ENCODE measurements at regions not wholly inside any gene's neighbourhood (a gene's known extent, or its start where the extent isn't known, plus 50 kb on each side); places are given as distances from the start of the nearest gene placed in this dataset.

DNA sequence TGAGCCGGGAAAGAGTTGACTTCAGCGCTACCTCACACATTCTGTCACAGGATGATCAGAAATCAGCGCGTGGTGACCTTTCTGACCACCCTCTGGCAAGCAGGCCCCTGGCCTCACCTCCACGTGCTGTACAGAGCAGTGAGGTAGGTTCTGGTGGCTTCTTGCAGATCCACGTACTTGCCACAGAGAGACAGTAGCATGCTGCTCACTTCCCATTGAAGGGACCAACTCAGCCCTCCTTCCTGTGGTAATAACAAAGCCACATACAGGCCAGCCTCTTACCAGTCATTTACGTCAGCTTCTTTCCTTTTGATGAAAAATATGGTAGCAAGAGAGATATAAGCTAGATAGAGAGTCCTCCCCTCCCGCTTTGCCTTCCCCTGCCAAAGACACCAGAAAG is 200.7 kb downstream of the CHRM3 start:
- no peak overlapping the region for H3K4me3 ChIP-seq (ENCODE audit: low read depth, low read length)
- TF ChIP-seq, protein P1, sequence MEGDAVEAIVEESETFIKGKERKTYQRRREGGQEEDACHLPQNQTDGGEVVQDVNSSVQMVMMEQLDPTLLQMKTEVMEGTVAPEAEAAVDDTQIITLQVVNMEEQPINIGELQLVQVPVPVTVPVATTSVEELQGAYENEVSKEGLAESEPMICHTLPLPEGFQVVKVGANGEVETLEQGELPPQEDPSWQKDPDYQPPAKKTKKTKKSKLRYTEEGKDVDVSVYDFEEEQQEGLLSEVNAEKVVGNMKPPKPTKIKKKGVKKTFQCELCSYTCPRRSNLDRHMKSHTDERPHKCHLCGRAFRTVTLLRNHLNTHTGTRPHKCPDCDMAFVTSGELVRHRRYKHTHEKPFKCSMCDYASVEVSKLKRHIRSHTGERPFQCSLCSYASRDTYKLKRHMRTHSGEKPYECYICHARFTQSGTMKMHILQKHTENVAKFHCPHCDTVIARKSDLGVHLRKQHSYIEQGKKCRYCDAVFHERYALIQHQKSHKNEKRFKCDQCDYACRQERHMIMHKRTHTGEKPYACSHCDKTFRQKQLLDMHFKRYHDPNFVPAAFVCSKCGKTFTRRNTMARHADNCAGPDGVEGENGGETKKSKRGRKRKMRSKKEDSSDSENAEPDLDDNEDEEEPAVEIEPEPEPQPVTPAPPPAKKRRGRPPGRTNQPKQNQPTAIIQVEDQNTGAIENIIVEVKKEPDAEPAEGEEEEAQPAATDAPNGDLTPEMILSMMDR (IDR thresholded peaks at IDR 0.05; ENCODE audit: borderline replicate concordance, insufficient read depth, low read depth, low read length) = no peak

DNA sequence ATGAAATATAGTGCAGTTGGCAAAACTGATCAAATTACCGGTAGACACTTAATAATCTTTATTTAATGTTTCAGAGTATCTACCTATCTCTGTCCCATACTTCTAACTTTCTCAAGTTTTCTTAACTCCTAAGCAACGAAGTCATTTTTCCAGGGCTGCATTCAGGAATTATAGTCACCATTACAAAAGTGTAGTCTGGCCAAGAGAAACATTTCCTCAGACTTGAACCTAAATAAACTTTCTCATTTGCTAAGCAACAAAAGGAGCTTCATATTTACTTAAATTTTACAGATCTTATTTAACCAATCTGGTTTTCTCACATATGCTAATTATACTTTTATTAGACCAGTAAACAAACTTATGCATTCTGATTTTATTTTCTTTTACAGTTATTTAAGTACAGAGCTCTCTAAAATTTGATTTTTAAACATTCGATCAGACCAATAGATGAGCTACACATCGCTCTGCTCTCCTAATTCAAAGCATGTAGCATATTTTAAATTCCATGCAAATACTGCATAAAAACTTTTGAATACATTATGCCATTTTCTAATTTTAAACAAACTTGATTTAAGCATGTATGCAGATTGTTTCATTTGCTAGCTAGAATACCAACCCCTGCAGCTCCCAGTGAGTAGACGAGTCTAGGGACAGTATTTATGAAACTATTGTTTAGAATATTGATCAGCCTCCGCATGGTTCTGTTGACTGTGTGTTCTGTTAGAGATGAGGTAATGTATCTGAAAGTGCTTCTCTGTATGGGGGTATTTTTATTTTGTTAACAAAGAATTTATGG is 201.4 kb downstream of the CHRM3 start:
- no peak overlapping the region for H3K4me3 ChIP-seq (ENCODE audit: low read depth, low read length)
- TF ChIP-seq, protein P1 (IDR thresholded peaks at IDR 0.05; ENCODE audit: borderline replicate concordance, insufficient read depth, low read depth, low read length) = no peak

DNA sequence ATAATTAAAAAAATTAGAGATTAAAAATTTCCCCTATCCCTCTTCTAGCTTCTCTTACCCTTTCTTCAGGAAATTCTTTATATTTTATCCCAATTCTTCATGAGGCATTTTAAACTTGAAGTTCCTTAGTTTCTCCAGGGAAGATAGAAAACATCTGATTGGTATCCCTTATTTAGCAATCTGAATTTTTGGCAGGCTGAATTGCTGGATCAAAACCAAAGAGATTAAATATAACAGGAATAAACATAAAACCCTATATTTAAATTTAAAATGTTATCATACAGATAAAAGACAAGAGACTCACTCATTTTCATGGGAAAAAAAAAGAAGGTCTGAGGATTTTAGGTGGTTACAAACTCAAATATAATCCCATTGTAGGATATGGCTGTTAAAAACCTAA is 204.2 kb downstream of the CHRM3 start:
- TF ChIP-seq, protein P1 (IDR thresholded peaks at IDR 0.05; ENCODE audit: borderline replicate concordance, insufficient read depth, low read depth, low read length) = no peak
- no peak overlapping the region for H3K4me3 ChIP-seq (ENCODE audit: low read depth, low read length)

DNA sequence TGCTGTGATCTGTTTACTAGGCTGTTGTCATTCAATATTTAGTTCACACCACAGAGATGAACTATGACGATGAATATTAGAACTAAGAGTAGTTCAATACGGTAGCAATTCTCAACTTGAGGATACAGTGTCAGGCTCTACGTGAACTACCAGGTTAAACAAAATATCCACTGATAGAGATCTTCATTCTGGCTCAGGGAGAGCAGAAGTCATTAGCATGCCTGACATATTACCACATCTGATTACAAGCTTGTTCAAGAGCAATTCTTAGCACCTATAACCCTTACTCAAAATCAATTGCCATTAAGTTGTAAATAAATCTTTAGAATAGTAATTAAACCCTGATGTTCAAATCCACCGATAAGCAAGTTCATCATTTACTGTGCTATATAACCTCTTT is 207.2 kb downstream of the CHRM3 start:
- TF ChIP-seq, protein P1 (IDR thresholded peaks at IDR 0.05; ENCODE audit: borderline replicate concordance, insufficient read depth, low read depth, low read length) = no peak
- no peak overlapping the region for H3K4me3 ChIP-seq (ENCODE audit: low read depth, low read length)

DNA sequence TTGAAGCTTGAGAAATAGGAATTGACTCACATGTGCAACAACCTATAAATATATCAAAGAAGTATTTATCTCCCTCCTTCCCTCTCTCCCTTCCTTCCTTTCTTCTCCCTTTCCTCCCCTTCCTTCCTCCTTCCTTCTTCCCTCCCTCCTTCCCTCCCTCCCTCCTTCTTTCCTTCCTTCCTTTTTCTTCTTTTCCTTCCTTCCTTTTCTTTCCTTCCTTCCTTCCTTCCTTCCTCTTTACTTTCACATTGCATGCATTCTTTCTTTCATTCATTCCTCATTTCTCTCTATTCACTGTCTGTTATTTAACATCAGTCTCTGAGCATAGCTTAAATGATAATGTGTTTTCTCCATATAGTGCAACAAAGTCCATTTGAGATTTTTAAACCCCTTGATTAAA is 214.2 kb downstream of the CHRM3 start:
- TF ChIP-seq, protein P1 (IDR thresholded peaks at IDR 0.05; ENCODE audit: borderline replicate concordance, insufficient read depth, low read depth, low read length) = no peak
- H3K4me3 ChIP-seq (ENCODE audit: low read depth, low read length) = no peak overlapping the region

DNA sequence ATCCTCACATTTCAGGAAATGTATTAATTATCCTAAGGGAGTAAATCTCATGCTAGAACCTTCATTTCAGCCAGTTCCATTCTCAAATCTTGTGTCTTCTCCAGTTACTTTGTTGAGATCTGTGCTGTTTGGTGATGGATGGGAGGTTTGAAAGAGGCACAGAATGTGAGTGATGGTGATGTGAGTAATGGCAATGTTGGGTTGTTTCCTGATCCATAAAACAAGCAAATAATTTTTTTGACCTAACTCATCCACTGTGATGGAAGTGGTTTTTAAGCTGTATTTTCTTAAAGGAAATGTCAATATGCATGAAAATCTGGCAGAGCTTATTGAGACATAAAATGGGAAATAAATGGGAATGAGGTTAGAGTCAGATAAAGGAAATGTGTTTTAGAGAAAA is 214.7 kb downstream of the CHRM3 start:
- no peak overlapping the region for H3K4me3 ChIP-seq (ENCODE audit: low read depth, low read length)
- TF ChIP-seq, protein P1 (IDR thresholded peaks at IDR 0.05; ENCODE audit: borderline replicate concordance, insufficient read depth, low read depth, low read length) = no peak

DNA sequence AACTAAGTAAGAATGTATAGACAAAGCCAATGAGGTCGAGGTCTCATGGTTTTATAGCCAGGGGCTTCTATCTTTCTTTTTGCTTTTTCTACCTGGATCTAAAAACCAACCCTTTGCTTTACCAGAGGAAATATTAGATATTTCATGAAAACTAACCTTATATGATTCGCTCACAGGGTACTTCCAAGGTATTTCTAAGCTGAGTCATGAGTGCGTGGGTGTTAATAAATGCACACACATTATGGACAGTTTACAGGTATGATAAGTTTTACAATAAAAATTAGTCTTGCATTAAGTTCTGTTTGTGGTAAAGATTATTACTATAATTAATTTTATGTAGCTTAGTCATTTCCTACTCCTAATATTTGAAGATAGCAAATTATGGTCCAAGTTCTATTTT is 217.2 kb downstream of the CHRM3 start:
- H3K4me3 ChIP-seq (ENCODE audit: low read depth, low read length) = no peak overlapping the region
- TF ChIP-seq, protein P1 (IDR thresholded peaks at IDR 0.05; ENCODE audit: borderline replicate concordance, insufficient read depth, low read depth, low read length) = no peak

Measured in GM12875 (cell line).